ENCODE measurements at regions not wholly inside any gene's neighbourhood (a gene's known extent, or its start where the extent isn't known, plus 50 kb on each side); places are given as distances from the start of the nearest gene placed in this dataset.

GRCh38 chr4:34723605-34724004, 1520.7 kb downstream of the ARAP2 start:
- TF ChIP-seq, protein P1, sequence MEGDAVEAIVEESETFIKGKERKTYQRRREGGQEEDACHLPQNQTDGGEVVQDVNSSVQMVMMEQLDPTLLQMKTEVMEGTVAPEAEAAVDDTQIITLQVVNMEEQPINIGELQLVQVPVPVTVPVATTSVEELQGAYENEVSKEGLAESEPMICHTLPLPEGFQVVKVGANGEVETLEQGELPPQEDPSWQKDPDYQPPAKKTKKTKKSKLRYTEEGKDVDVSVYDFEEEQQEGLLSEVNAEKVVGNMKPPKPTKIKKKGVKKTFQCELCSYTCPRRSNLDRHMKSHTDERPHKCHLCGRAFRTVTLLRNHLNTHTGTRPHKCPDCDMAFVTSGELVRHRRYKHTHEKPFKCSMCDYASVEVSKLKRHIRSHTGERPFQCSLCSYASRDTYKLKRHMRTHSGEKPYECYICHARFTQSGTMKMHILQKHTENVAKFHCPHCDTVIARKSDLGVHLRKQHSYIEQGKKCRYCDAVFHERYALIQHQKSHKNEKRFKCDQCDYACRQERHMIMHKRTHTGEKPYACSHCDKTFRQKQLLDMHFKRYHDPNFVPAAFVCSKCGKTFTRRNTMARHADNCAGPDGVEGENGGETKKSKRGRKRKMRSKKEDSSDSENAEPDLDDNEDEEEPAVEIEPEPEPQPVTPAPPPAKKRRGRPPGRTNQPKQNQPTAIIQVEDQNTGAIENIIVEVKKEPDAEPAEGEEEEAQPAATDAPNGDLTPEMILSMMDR (IDR thresholded peaks at IDR 0.05; ENCODE audit: poor library complexity) = no peak
- TF ChIP-seq EZH2 (IDR thresholded peaks at IDR 0.05; ENCODE audit: borderline replicate concordance) = no peak
- no peak for TF ChIP-seq EZH2phosphoT487 (IDR thresholded peaks at IDR 0.05; ENCODE audit: low read depth, severe bottlenecking, unreplicated experiment)
